Ovary (tissue), 3 donors: ENCODE measurements at regions not wholly inside any gene's neighbourhood (a gene's known extent, or its start where the extent isn't known, plus 50 kb on each side); places are given as distances from the start of the nearest gene placed in this dataset.
"Not testable (repeated sequence)": the region's sequence is repeated elsewhere in the genome, so short reads cannot be mapped to it uniquely, and the experiment has no call there.

Experiments used
- CTCF ChIP-seq, 3 donors: fragments of 450-650 bp in 2 of 3; fragments of 200-600 bp in 1 of 3; IDR thresholded peaks; one replicate each; pipeline versions ENCODE4 v1.5.1 to v1.8.0; 2016 to 2022; ENCODE audit warnings: antibody characterized with exemption in 3 of 3, mild to moderate bottlenecking in 1 of 3
- POLR2A ChIP-seq: fragments of 450-650 bp; IDR thresholded peaks from one replicate; pipeline ENCODE4 v1.6.1; 2017; ENCODE audit warnings: antibody characterized with exemption, mild to moderate bottlenecking, moderate library complexity
- donor health status: DM: no; HTN: no; CAD: no.

GRCh38 chr15:20402586-20402985, 139.0 kb downstream of the GOLGA6L6 start:
- not testable (repeated sequence) for TF ChIP-seq CTCF (IDR thresholded peaks at IDR 0.05); POLR2A
